ENCODE measurements at regions not wholly inside any gene's neighbourhood (a gene's known extent, or its start where the extent isn't known, plus 50 kb on each side); places are given as distances from the start of the nearest gene placed in this dataset.

GRCh38 chr2:181764095-181764963 lies 84.0 kb upstream of the NEUROD1 start:
- TF ChIP-seq CBX2 (IDR thresholded peaks at IDR 0.05; ENCODE audit: borderline replicate concordance, low read depth) (no peak), JUN (IDR thresholded peaks at IDR 0.05) (no peak), RFX5 (IDR thresholded peaks at IDR 0.05) (no peak), POLR2A (IDR thresholded peaks at IDR 0.05; ENCODE audit: low read length) (no peak), TP53 (CRISPR knock-in tag; IDR thresholded peaks at IDR 0.05) (no peak), CTCF (IDR thresholded peaks at IDR 0.05) (no peak), ELK1 (IDR thresholded peaks at IDR 0.05; ENCODE audit: low read depth, low read length) (no peak)
- TF ChIP-seq, protein P1, sequence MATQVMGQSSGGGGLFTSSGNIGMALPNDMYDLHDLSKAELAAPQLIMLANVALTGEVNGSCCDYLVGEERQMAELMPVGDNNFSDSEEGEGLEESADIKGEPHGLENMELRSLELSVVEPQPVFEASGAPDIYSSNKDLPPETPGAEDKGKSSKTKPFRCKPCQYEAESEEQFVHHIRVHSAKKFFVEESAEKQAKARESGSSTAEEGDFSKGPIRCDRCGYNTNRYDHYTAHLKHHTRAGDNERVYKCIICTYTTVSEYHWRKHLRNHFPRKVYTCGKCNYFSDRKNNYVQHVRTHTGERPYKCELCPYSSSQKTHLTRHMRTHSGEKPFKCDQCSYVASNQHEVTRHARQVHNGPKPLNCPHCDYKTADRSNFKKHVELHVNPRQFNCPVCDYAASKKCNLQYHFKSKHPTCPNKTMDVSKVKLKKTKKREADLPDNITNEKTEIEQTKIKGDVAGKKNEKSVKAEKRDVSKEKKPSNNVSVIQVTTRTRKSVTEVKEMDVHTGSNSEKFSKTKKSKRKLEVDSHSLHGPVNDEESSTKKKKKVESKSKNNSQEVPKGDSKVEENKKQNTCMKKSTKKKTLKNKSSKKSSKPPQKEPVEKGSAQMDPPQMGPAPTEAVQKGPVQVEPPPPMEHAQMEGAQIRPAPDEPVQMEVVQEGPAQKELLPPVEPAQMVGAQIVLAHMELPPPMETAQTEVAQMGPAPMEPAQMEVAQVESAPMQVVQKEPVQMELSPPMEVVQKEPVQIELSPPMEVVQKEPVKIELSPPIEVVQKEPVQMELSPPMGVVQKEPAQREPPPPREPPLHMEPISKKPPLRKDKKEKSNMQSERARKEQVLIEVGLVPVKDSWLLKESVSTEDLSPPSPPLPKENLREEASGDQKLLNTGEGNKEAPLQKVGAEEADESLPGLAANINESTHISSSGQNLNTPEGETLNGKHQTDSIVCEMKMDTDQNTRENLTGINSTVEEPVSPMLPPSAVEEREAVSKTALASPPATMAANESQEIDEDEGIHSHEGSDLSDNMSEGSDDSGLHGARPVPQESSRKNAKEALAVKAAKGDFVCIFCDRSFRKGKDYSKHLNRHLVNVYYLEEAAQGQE (IDR thresholded peaks at IDR 0.05) = no peak
- TF ChIP-seq, protein P2, sequence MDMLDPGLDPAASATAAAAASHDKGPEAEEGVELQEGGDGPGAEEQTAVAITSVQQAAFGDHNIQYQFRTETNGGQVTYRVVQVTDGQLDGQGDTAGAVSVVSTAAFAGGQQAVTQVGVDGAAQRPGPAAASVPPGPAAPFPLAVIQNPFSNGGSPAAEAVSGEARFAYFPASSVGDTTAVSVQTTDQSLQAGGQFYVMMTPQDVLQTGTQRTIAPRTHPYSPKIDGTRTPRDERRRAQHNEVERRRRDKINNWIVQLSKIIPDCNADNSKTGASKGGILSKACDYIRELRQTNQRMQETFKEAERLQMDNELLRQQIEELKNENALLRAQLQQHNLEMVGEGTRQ (IDR thresholded peaks at IDR 0.05) = no peak
